ENCODE measurements at regions not wholly inside any gene's neighbourhood (a gene's known extent, or its start where the extent isn't known, plus 50 kb on each side); places are given as distances from the start of the nearest gene placed in this dataset.

DNA sequence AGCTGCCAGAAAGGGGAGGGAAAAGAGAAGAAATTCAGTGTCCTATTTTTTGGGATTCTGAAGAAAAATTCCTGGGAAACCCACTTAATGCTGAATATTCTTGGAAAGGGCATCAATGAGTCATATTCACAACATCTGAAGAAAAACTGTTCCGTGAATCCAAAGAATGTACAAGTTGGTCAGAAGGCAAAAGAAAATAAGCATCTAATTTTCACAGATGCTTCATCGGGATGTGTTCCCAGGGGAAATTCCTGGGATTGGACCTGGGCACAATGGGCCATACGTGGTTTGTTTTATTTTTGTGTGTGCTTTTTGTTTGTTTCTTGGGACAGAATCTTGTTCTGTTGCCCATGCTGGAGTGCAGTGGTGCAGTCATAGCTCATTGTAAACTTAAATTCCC, 112.2 kb downstream of the MAP3K21 start:
- H4K5ac ChIP-seq (ENCODE audit: insufficient read length, low read depth, low read length) = no peak overlapping the region
- Mint-ChIP-seq H3K4me3 (no peak overlapping the region), H3K27me3 (ENCODE audit: low read depth) (no peaks in the 10 kb centered on the region; the same call in 1 of the 2 replicates), H3K9me3 (peaks cover 4 to 8% of the 10 kb centered on the region in 2 experiments), H3K4me1 (peaks cover 0 to 3% of the 10 kb centered on the region in 2 experiments; a peak in 1 of 4 replicates), H3K27ac (no peak overlapping the region), H3K36me3 (ENCODE audit: insufficient read depth in 1 of 3, low read depth in 3 of 3) (peaks cover 2 to 3% (median 2%) of the 10 kb centered on the region in 3 experiments; a peak in 6 of 7 replicates)
- no peak overlapping the region for H4K8ac ChIP-seq (replicated peaks; ENCODE audit: insufficient read length, low read depth, low read length)
- H3K27me3 ChIP-seq (ENCODE audit: insufficient read depth, low read length) = no peaks in the 10 kb centered on the region
- no peak overlapping the region for H3K9ac ChIP-seq (ENCODE audit: extremely low read depth, insufficient read length, low read length)
- H3K56ac ChIP-seq (ENCODE audit: insufficient read length, low read depth, low read length) = no peak overlapping the region
- H3K23ac ChIP-seq (ENCODE audit: insufficient read length, low read depth, low read length) = no peak overlapping the region
- no peaks in the 10 kb centered on the region for H3K23me2 ChIP-seq (ENCODE audit: insufficient read length, low read depth, low read length, poor library complexity, severe bottlenecking)
- TF ChIP-seq, protein P1, sequence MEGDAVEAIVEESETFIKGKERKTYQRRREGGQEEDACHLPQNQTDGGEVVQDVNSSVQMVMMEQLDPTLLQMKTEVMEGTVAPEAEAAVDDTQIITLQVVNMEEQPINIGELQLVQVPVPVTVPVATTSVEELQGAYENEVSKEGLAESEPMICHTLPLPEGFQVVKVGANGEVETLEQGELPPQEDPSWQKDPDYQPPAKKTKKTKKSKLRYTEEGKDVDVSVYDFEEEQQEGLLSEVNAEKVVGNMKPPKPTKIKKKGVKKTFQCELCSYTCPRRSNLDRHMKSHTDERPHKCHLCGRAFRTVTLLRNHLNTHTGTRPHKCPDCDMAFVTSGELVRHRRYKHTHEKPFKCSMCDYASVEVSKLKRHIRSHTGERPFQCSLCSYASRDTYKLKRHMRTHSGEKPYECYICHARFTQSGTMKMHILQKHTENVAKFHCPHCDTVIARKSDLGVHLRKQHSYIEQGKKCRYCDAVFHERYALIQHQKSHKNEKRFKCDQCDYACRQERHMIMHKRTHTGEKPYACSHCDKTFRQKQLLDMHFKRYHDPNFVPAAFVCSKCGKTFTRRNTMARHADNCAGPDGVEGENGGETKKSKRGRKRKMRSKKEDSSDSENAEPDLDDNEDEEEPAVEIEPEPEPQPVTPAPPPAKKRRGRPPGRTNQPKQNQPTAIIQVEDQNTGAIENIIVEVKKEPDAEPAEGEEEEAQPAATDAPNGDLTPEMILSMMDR (conservative IDR thresholded peaks at IDR 0.05) = no peak
- WGBS (ENCODE audit: extremely low coverage, insufficient read length, low lambda C conversion rate) = no CpG with 5 or more reads among the region's 3 CpGs
- no peak overlapping the region for H2BK20ac ChIP-seq (ENCODE audit: low read depth, low read length, poor library complexity, severe bottlenecking)
- H2BK120ac ChIP-seq (ENCODE audit: low read depth, low read length, poor library complexity, severe bottlenecking) = no peak overlapping the region
- no peaks in the 10 kb centered on the region for H3K79me1 ChIP-seq (ENCODE audit: insufficient read depth, low read depth, low read length, poor library complexity, severe bottlenecking)
- H4K20me1 ChIP-seq (ENCODE audit: control insufficient read depth, insufficient read depth, insufficient read length) = no peaks in the 10 kb centered on the region
- no peak overlapping the region for H3K14ac ChIP-seq (ENCODE audit: insufficient read depth, low read length)
- no peak overlapping the region for H3T11ph ChIP-seq (ENCODE audit: low read length)
- H3K18ac ChIP-seq (ENCODE audit: insufficient read length, low read depth, low read length) = no peak overlapping the region
- H3K9me3 ChIP-seq (ENCODE audit: control insufficient read depth, low read depth, low read length) = no peaks in the 10 kb centered on the region
- H3K4me1 ChIP-seq (ENCODE audit: insufficient read depth, low read length) = no peaks in the 10 kb centered on the region
- H3K79me2 ChIP-seq (ENCODE audit: insufficient read depth, low read length) = no peaks in the 10 kb centered on the region
- H2BK15ac ChIP-seq (ENCODE audit: low read depth, low read length) = no peak overlapping the region
- no peak overlapping the region for H3K4ac ChIP-seq (ENCODE audit: low read depth, low read length)
- DNase-seq = no peak
- no peak overlapping the region for H4K91ac ChIP-seq (ENCODE audit: insufficient read length, low read depth, low read length)
- H2AFZ ChIP-seq (ENCODE audit: low read length) = no peak overlapping the region
- H2AK5ac ChIP-seq (ENCODE audit: insufficient read length, low read length) = no peak overlapping the region
- H3K27ac ChIP-seq (ENCODE audit: insufficient read length, low read depth, low read length) = no peak overlapping the region
- no peak overlapping the region for H3K4me2 ChIP-seq (ENCODE audit: insufficient read depth, insufficient read length, low read length)
- H2BK12ac ChIP-seq (ENCODE audit: insufficient read length, low read depth, low read length) = no peak overlapping the region
- H2BK5ac ChIP-seq (ENCODE audit: insufficient read length, low read length) = no peak overlapping the region

All from H9 (cell line).